ENCODE measurements at regions not wholly inside any gene's neighbourhood (a gene's known extent, or its start where the extent isn't known, plus 50 kb on each side); places are given as distances from the start of the nearest gene placed in this dataset.

GRCh38 chr11:81570669-81571068 is 1163.0 kb downstream of the FAM181B start:
- no peak overlapping the region for H4K8ac ChIP-seq (ENCODE audit: low read depth, low read length)
- no peaks in the 10 kb centered on the region for H3K27me3 ChIP-seq (ENCODE audit: control insufficient read depth in 3 of 3, insufficient read depth in 3 of 3, low read depth in 1 of 3, low read length in 3 of 3)
- no peak overlapping the region for H2AK5ac ChIP-seq (ENCODE audit: low read depth, low read length)
- no peaks in the 10 kb centered on the region for H3K4me1 ChIP-seq (ENCODE audit: control insufficient read depth in 2 of 2, insufficient read depth in 1 of 2, low read depth in 1 of 2, low read length in 2 of 2)
- H3K36me3 ChIP-seq (replicated peaks in 1 of 2; ENCODE audit: control insufficient read depth in 2 of 2, insufficient read depth in 2 of 2, low read length in 2 of 2): no peaks in the 10 kb centered on the region
- no peak overlapping the region for H2BK15ac ChIP-seq (ENCODE audit: low read length)
- no peak overlapping the region for H3K18ac ChIP-seq (ENCODE audit: low read length)
- H3K4me2 ChIP-seq (ENCODE audit: insufficient read depth, low read length, poor library complexity, severe bottlenecking): no peak overlapping the region
- H3K9me3 ChIP-seq (replicated peaks in 1 of 2; ENCODE audit: control insufficient read depth in 2 of 2, insufficient read depth in 1 of 2, low read depth in 1 of 2, low read length in 2 of 2): no peaks in the 10 kb centered on the region
- no peak overlapping the region for H2AFZ ChIP-seq (ENCODE audit: low read length)
- no peak overlapping the region for H2BK5ac ChIP-seq (ENCODE audit: low read length)
- H3K4me3 ChIP-seq (ENCODE audit: low read length in 2 of 2): no peak overlapping the region
- no peak overlapping the region for H3K14ac ChIP-seq (ENCODE audit: low read length)
- H2BK12ac ChIP-seq (ENCODE audit: low read length): no peak overlapping the region
- no peak for DNase-seq (ENCODE audit: low spot score)
- H3K9ac ChIP-seq (ENCODE audit: low read depth, low read length, poor library complexity): no peak overlapping the region
- WGBS, 2 donors (ENCODE audit: extremely low coverage in 2 of 2, insufficient read length in 2 of 2, insufficient replicate concordance in 1 of 2): no CpG with 5 or more reads among the region's 2 CpGs
- H3K4ac ChIP-seq (ENCODE audit: low read length): no peak overlapping the region
- no peaks in the 10 kb centered on the region for H3K79me1 ChIP-seq (ENCODE audit: low read depth, low read length)
- no peak overlapping the region for H3K23ac ChIP-seq (ENCODE audit: low read depth, low read length, poor library complexity)
- no peak overlapping the region for H4K91ac ChIP-seq (ENCODE audit: low read depth, low read length, poor library complexity)
- H2BK120ac ChIP-seq (ENCODE audit: low read depth, low read length): no peak overlapping the region
- no peak overlapping the region for H3K27ac ChIP-seq (replicated peaks; ENCODE audit: low read length)

DNA sequence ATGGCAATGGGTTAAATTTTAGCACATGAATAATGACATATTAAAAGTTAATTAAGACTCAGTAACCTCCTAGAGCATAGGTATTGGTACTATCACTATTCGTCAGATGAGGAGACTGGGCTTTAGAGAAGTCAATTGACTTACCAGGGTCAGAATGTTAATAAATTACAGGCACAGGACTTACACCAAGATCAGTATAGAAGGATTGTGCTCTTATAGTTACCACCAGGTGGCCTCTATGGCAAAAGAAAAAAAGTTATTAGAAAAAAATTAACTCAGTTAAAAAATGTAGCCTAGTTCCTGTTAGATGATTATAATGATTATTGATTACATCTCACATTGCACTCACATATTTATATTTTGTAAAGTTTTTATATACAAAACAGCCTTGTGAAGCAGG is 1163.7 kb downstream of the FAM181B start:
- Histone ChIP-seq H2BK5ac (ENCODE audit: low read length) (no peak overlapping the region), H3K9me3 (replicated peaks in 1 of 2; ENCODE audit: control insufficient read depth in 2 of 2, insufficient read depth in 1 of 2, low read depth in 1 of 2, low read length in 2 of 2) (no peaks in the 10 kb centered on the region), H3K79me1 (ENCODE audit: low read depth, low read length) (no peaks in the 10 kb centered on the region), H4K8ac (ENCODE audit: low read depth, low read length) (no peak overlapping the region), H2AFZ (ENCODE audit: low read length) (no peak overlapping the region), H2AK5ac (ENCODE audit: low read depth, low read length) (no peak overlapping the region), H3K27ac (replicated peaks; ENCODE audit: low read length) (no peak overlapping the region), H4K91ac (ENCODE audit: low read depth, low read length, poor library complexity) (no peak overlapping the region), H3K9ac (ENCODE audit: low read depth, low read length, poor library complexity) (no peak overlapping the region), H3K14ac (ENCODE audit: low read length) (no peak overlapping the region), H2BK15ac (ENCODE audit: low read length) (no peak overlapping the region), H3K23ac (ENCODE audit: low read depth, low read length, poor library complexity) (no peak overlapping the region), H3K18ac (ENCODE audit: low read length) (no peak overlapping the region), H2BK12ac (ENCODE audit: low read length) (no peak overlapping the region), H3K36me3 (replicated peaks in 1 of 2; ENCODE audit: control insufficient read depth in 2 of 2, insufficient read depth in 2 of 2, low read length in 2 of 2) (no peaks in the 10 kb centered on the region), H2BK120ac (ENCODE audit: low read depth, low read length) (no peak overlapping the region), H3K4me3 (ENCODE audit: low read length in 2 of 2) (no peak overlapping the region), H3K4me2 (ENCODE audit: insufficient read depth, low read length, poor library complexity, severe bottlenecking) (no peak overlapping the region), H3K4ac (ENCODE audit: low read length) (no peak overlapping the region), H3K27me3 (ENCODE audit: control insufficient read depth in 3 of 3, insufficient read depth in 3 of 3, low read depth in 1 of 3, low read length in 3 of 3) (no peaks in the 10 kb centered on the region), H3K4me1 (ENCODE audit: control insufficient read depth in 2 of 2, insufficient read depth in 1 of 2, low read depth in 1 of 2, low read length in 2 of 2) (no peaks in the 10 kb centered on the region)
- DNase-seq (ENCODE audit: low spot score): no peak
- no CpG with 5 or more reads among the region's 1 CpG for WGBS, 2 donors (ENCODE audit: extremely low coverage in 2 of 2, insufficient read length in 2 of 2, insufficient replicate concordance in 1 of 2)

DNA sequence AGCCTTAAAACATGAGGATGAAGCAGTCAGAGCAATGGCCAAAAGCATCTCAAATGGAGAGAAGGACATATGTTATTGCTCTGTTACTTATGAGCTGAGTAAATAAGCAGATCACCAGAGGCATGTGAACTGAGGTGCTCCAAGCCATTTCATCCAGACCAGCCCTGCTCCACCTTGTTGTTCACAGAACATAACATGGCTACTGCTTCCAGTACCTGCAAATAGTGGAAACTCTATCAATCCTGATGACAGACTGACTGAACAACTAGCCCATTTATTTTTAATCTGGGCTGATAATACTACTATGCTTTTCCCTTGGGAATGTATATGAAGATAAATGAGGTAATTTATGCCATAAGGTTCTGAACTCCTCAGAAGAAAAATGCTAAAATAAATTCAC is 1164.7 kb downstream of the FAM181B start:
- H2AFZ ChIP-seq (ENCODE audit: low read length): no peak overlapping the region
- no peak for DNase-seq (ENCODE audit: low spot score)
- H4K8ac ChIP-seq (ENCODE audit: low read depth, low read length): no peak overlapping the region
- H3K14ac ChIP-seq (ENCODE audit: low read length): no peak overlapping the region
- no peak overlapping the region for H3K4ac ChIP-seq (ENCODE audit: low read length)
- no peaks in the 10 kb centered on the region for H3K9me3 ChIP-seq (replicated peaks in 1 of 2; ENCODE audit: control insufficient read depth in 2 of 2, insufficient read depth in 1 of 2, low read depth in 1 of 2, low read length in 2 of 2)
- no peaks in the 10 kb centered on the region for H3K36me3 ChIP-seq (replicated peaks in 1 of 2; ENCODE audit: control insufficient read depth in 2 of 2, insufficient read depth in 2 of 2, low read length in 2 of 2)
- H2BK120ac ChIP-seq (ENCODE audit: low read depth, low read length): no peak overlapping the region
- no peak overlapping the region for H2BK5ac ChIP-seq (ENCODE audit: low read length)
- H3K18ac ChIP-seq (ENCODE audit: low read length): no peak overlapping the region
- H3K4me1 ChIP-seq (ENCODE audit: control insufficient read depth in 2 of 2, insufficient read depth in 1 of 2, low read depth in 1 of 2, low read length in 2 of 2): no peaks in the 10 kb centered on the region
- H3K23ac ChIP-seq (ENCODE audit: low read depth, low read length, poor library complexity): no peak overlapping the region
- H3K27me3 ChIP-seq (ENCODE audit: control insufficient read depth in 3 of 3, insufficient read depth in 3 of 3, low read depth in 1 of 3, low read length in 3 of 3): no peaks in the 10 kb centered on the region
- no peak overlapping the region for H2AK5ac ChIP-seq (ENCODE audit: low read depth, low read length)
- H3K4me3 ChIP-seq (ENCODE audit: low read length in 2 of 2): no peak overlapping the region
- no peak overlapping the region for H2BK15ac ChIP-seq (ENCODE audit: low read length)
- H3K27ac ChIP-seq (replicated peaks; ENCODE audit: low read length): no peak overlapping the region
- H2BK12ac ChIP-seq (ENCODE audit: low read length): no peak overlapping the region
- H4K91ac ChIP-seq (ENCODE audit: low read depth, low read length, poor library complexity): no peak overlapping the region
- H3K79me1 ChIP-seq (ENCODE audit: low read depth, low read length): no peaks in the 10 kb centered on the region
- H3K4me2 ChIP-seq (ENCODE audit: insufficient read depth, low read length, poor library complexity, severe bottlenecking): no peak overlapping the region
- H3K9ac ChIP-seq (ENCODE audit: low read depth, low read length, poor library complexity): no peak overlapping the region

- Histone ChIP-seq H3K27ac (replicated peaks; ENCODE audit: low read length) (no peak overlapping the region), H3K9me3 (replicated peaks in 1 of 2; ENCODE audit: control insufficient read depth in 2 of 2, insufficient read depth in 1 of 2, low read depth in 1 of 2, low read length in 2 of 2) (no peaks in the 10 kb centered on the region), H3K4me2 (ENCODE audit: insufficient read depth, low read length, poor library complexity, severe bottlenecking) (no peak overlapping the region), H4K8ac (ENCODE audit: low read depth, low read length) (no peak overlapping the region), H2AK5ac (ENCODE audit: low read depth, low read length) (no peak overlapping the region), H4K91ac (ENCODE audit: low read depth, low read length, poor library complexity) (no peak overlapping the region), H3K4ac (ENCODE audit: low read length) (no peak overlapping the region), H3K36me3 (replicated peaks in 1 of 2; ENCODE audit: control insufficient read depth in 2 of 2, insufficient read depth in 2 of 2, low read length in 2 of 2) (no peaks in the 10 kb centered on the region), H3K4me1 (ENCODE audit: control insufficient read depth in 2 of 2, insufficient read depth in 1 of 2, low read depth in 1 of 2, low read length in 2 of 2) (no peaks in the 10 kb centered on the region), H3K27me3 (ENCODE audit: control insufficient read depth in 3 of 3, insufficient read depth in 3 of 3, low read depth in 1 of 3, low read length in 3 of 3) (no peaks in the 10 kb centered on the region), H3K9ac (ENCODE audit: low read depth, low read length, poor library complexity) (no peak overlapping the region), H3K23ac (ENCODE audit: low read depth, low read length, poor library complexity) (no peak overlapping the region), H3K18ac (ENCODE audit: low read length) (no peak overlapping the region), H2BK5ac (ENCODE audit: low read length) (no peak overlapping the region), H3K14ac (ENCODE audit: low read length) (no peak overlapping the region), H3K79me1 (ENCODE audit: low read depth, low read length) (no peaks in the 10 kb centered on the region), H2BK120ac (ENCODE audit: low read depth, low read length) (no peak overlapping the region), H2BK12ac (ENCODE audit: low read length) (no peak overlapping the region), H2AFZ (ENCODE audit: low read length) (no peak overlapping the region), H3K4me3 (ENCODE audit: low read length in 2 of 2) (no peak overlapping the region), H2BK15ac (ENCODE audit: low read length) (no peak overlapping the region)
- WGBS, 2 donors (ENCODE audit: extremely low coverage in 2 of 2, insufficient read length in 2 of 2, insufficient replicate concordance in 1 of 2): no CpG with 5 or more reads among the region's 1 CpG
- DNase-seq (ENCODE audit: low spot score): no peak
Measured at GRCh38 chr11:81548123-81548522, 1185.5 kb downstream of the FAM181B start.
